Brain microvascular endothelial cell (primary cell): ENCODE measurements at regions not wholly inside any gene's neighbourhood (a gene's known extent, or its start where the extent isn't known, plus 50 kb on each side); places are given as distances from the start of the nearest gene placed in this dataset.

Source experiments
- DNase-seq: peaks from one replicate; pipeline ENCODE4 v3.0.0-alpha.2; 2020
- H3K27ac ChIP-seq: fragments of 250-450 bp; sonication (Bioruptor Pico); 2 replicates; pipeline ENCODE4 v1.5.1; 2020; ENCODE audit warnings: mild to moderate bottlenecking, moderate library complexity
- H3K27me3 ChIP-seq: fragments of 250-450 bp; sonication (Bioruptor Pico); replicated peaks from 2 replicates; pipeline ENCODE4 v1.5.1; 2020; ENCODE audit warnings: mild to moderate bottlenecking
- H3K36me3 ChIP-seq: fragments of 250-450 bp; sonication (Bioruptor Pico); replicated peaks from 2 replicates; pipeline ENCODE4 v1.5.1; 2020; ENCODE audit warnings: mild to moderate bottlenecking
- H3K4me3 ChIP-seq: 2 replicates; pipeline ENCODE4 v1.5.1; 2011; ENCODE audit warnings: low read depth, mild to moderate bottlenecking, control low read depth, low read length, moderate library complexity
- in situ Hi-C: cut with HindIII; loops from 2 replicates; pipeline ENCODE4 v1.10.0; 2017; ENCODE audit warnings: low sequenced_read_pairs, low pct_ligation_motif_present
- TF ChIP-seq, protein P1 (sequence below): IDR thresholded peaks from 2 replicates; pipeline ENCODE4 v1.5.1; 2011; ENCODE audit warnings: low read depth, mild to moderate bottlenecking, moderate library complexity, low read length, control low read depth, inconsistent platforms; ENCODE audit errors: missing control alignments

DNA sequence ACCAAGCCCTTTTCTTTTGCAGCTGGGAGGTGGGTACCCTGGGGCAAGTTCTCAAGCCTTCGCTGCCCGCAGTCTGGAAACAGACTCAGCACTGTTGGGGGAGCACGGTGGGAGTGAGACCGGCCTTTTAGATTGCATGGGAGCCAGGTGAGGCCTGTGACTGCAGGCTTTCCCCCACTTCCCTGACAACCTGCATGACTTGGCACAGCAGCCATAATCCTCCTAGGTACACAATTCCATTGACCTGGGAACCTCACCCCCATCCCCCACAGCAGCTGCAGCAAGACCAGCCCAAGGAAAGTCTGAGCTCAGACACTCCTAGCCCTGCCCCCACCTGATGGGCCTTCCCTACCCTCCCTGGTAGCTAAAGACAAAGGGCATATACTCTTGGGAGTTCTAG lies 52.2 kb upstream of the CCDC80 start:
- Histone ChIP-seq H3K27ac (no peak overlapping the region), H3K4me3 (no peak overlapping the region), H3K36me3 (no peaks in the 10 kb centered on the region), H3K27me3 (no peaks in the 10 kb centered on the region)
- in situ Hi-C loops, result no loop called here
- TF ChIP-seq, protein P1, sequence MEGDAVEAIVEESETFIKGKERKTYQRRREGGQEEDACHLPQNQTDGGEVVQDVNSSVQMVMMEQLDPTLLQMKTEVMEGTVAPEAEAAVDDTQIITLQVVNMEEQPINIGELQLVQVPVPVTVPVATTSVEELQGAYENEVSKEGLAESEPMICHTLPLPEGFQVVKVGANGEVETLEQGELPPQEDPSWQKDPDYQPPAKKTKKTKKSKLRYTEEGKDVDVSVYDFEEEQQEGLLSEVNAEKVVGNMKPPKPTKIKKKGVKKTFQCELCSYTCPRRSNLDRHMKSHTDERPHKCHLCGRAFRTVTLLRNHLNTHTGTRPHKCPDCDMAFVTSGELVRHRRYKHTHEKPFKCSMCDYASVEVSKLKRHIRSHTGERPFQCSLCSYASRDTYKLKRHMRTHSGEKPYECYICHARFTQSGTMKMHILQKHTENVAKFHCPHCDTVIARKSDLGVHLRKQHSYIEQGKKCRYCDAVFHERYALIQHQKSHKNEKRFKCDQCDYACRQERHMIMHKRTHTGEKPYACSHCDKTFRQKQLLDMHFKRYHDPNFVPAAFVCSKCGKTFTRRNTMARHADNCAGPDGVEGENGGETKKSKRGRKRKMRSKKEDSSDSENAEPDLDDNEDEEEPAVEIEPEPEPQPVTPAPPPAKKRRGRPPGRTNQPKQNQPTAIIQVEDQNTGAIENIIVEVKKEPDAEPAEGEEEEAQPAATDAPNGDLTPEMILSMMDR, result no peak
- DNase-seq, result no peak
